ENCODE measurements at regions not wholly inside any gene's neighbourhood (a gene's known extent, or its start where the extent isn't known, plus 50 kb on each side); places are given as distances from the start of the nearest gene placed in this dataset.

GRCh38 chr5:28877050-28877449 lies 1838.7 kb upstream of the CDH9 start:
- TF ChIP-seq CTCF (IDR thresholded peaks at IDR 0.05) (no peak), ZFX (IDR thresholded peaks at IDR 0.05; ENCODE audit: borderline replicate concordance) (no peak)
